ENCODE measurements at regions not wholly inside any gene's neighbourhood (a gene's known extent, or its start where the extent isn't known, plus 50 kb on each side); places are given as distances from the start of the nearest gene placed in this dataset.
A peak's percentile ranks its signal among the peaks of the same experiment; 100 is the strongest.
"Not testable (repeated sequence)": the region's sequence is repeated elsewhere in the genome, so short reads cannot be mapped to it uniquely, and the experiment has no call there.

- DNase-seq = no peak
Observed at GRCh38 chr10:33688506-33688905, 354.0 kb upstream of the NRP1 start.

- no peak for DNase-seq
Observed at GRCh38 chr10:33684211-33684611, 349.7 kb upstream of the NRP1 start.

GRCh38 chr10:33681595-33681994, 347.1 kb upstream of the NRP1 start:
- no peak for DNase-seq

- DNase-seq = no peak
Observed at GRCh38 chr10:33680036-33680435, 345.6 kb upstream of the NRP1 start.

- DNase-seq = no peak
Observed at GRCh38 chr10:33676606-33677339, 342.3 kb upstream of the NRP1 start.

GRCh38 chr10:33674986-33675599, 340.6 kb upstream of the NRP1 start:
- DNase-seq = no peak

- no peak for DNase-seq
Observed at GRCh38 chr10:33674491-33674890, 340.0 kb upstream of the NRP1 start.

- DNase-seq = no peak
Observed at GRCh38 chr10:33673839-33674415, 339.5 kb upstream of the NRP1 start.

GRCh38 chr10:33669904-33670303, 335.4 kb upstream of the NRP1 start:
- no peak for DNase-seq

GRCh38 chr10:33666686-33667480, 332.4 kb upstream of the NRP1 start:
- DNase-seq = no peak

- no peak for DNase-seq
Observed at GRCh38 chr10:33665501-33665900, 331.0 kb upstream of the NRP1 start.

GRCh38 chr10:33664070-33664469, 329.6 kb upstream of the NRP1 start:
- DNase-seq = no peak

GRCh38 chr10:33661580-33662336, 327.3 kb upstream of the NRP1 start:
- DNase-seq = no peak

- DNase-seq = no peak
Observed at GRCh38 chr10:33660329-33660728, 325.9 kb upstream of the NRP1 start.

- DNase-seq = no peak
Observed at GRCh38 chr10:33657913-33658312, 323.4 kb upstream of the NRP1 start.

GRCh38 chr10:33657154-33657908, 322.9 kb upstream of the NRP1 start:
- DNase-seq = peak; percentile 54

GRCh38 chr10:33655921-33656320, 321.5 kb upstream of the NRP1 start:
- no peak for DNase-seq

GRCh38 chr10:33655165-33655815, 320.8 kb upstream of the NRP1 start:
- no peak for DNase-seq

GRCh38 chr10:33653584-33654367, 319.3 kb upstream of the NRP1 start:
- DNase-seq = no peak

- DNase-seq = no peak
Observed at GRCh38 chr10:33652870-33653269, 318.4 kb upstream of the NRP1 start.

GRCh38 chr10:33650131-33650530, 315.7 kb upstream of the NRP1 start:
- DNase-seq = not testable (repeated sequence)
